ENCODE measurements at regions not wholly inside any gene's neighbourhood (a gene's known extent, or its start where the extent isn't known, plus 50 kb on each side); places are given as distances from the start of the nearest gene placed in this dataset.

- H3K27ac Mint-ChIP-seq, result no peak overlapping the region
- Histone ChIP-seq H3K27me3 (no peaks in the 10 kb centered on the region), H3K27ac (no peak overlapping the region), H2AFZ (replicated peaks) (no peak overlapping the region), H3K36me3 (no peaks in the 10 kb centered on the region), H3K9ac (no peak overlapping the region), H3K4me2 (no peak overlapping the region), H3K79me2 (ENCODE audit: low read depth) (no peaks in the 10 kb centered on the region), H4K20me1 (ENCODE audit: low read depth) (no peaks in the 10 kb centered on the region), H3K4me3 (no peak overlapping the region), H3F3A (ENCODE audit: low read depth) (no peaks in the 10 kb centered on the region), H3K9me3 (ENCODE audit: low read depth) (no peaks in the 10 kb centered on the region), H3K4me1 (no peaks in the 10 kb centered on the region)
- H3K4me1 Mint-ChIP-seq, result no peaks in the 10 kb centered on the region
- H3K27me3 Mint-ChIP-seq (ENCODE audit: insufficient read depth, low read depth), result no peaks in the 10 kb centered on the region
- no peak for TF ChIP-seq EZH2phosphoT487 (IDR thresholded peaks at IDR 0.05)
- no peak for DNase-seq (ENCODE audit: low spot score)
- H3K9me3 Mint-ChIP-seq, result no peaks in the 10 kb centered on the region
- no peak overlapping the region for H3K4me3 Mint-ChIP-seq
- no peaks in the 10 kb centered on the region for H3K36me3 Mint-ChIP-seq
Measured at GRCh38 chr5:75837258-75837841, 120.1 kb upstream of the POC5 start.

- H3K36me3 Mint-ChIP-seq, result no peaks in the 10 kb centered on the region
- Histone ChIP-seq H3F3A (ENCODE audit: low read depth) (no peaks in the 10 kb centered on the region), H3K9me3 (ENCODE audit: low read depth) (no peaks in the 10 kb centered on the region), H2AFZ (replicated peaks) (no peak overlapping the region), H3K27ac (no peak overlapping the region), H3K4me2 (no peak overlapping the region), H3K27me3 (peaks cover 6% of the 10 kb centered on the region), H3K4me3 (no peak overlapping the region), H4K20me1 (ENCODE audit: low read depth) (no peaks in the 10 kb centered on the region), H3K4me1 (no peaks in the 10 kb centered on the region), H3K9ac (no peak overlapping the region), H3K79me2 (ENCODE audit: low read depth) (no peaks in the 10 kb centered on the region), H3K36me3 (no peaks in the 10 kb centered on the region)
- H3K27me3 Mint-ChIP-seq (ENCODE audit: insufficient read depth, low read depth), result no peaks in the 10 kb centered on the region
- no peak for DNase-seq (ENCODE audit: low spot score)
- no peaks in the 10 kb centered on the region for H3K9me3 Mint-ChIP-seq
- H3K27ac Mint-ChIP-seq, result no peak overlapping the region
- no peaks in the 10 kb centered on the region for H3K4me1 Mint-ChIP-seq
- TF ChIP-seq CTCF (IDR thresholded peaks at IDR 0.05) (no peak), EZH2 (IDR thresholded peaks at IDR 0.05) (no peak), EZH2phosphoT487 (IDR thresholded peaks at IDR 0.05) (no peak)
- no peak overlapping the region for H3K4me3 Mint-ChIP-seq
Measured at GRCh38 chr5:75831561-75831960, 114.3 kb upstream of the POC5 start.

GRCh38 chr5:75828029-75828428 is 110.8 kb upstream of the POC5 start:
- H3F3A ChIP-seq (ENCODE audit: low read depth), result no peaks in the 10 kb centered on the region
- H3K4me1 ChIP-seq, result no peaks in the 10 kb centered on the region
- Mint-ChIP-seq H3K36me3 (no peaks in the 10 kb centered on the region), H3K4me3 (no peak overlapping the region), H3K27ac (no peak overlapping the region), H3K27me3 (ENCODE audit: insufficient read depth, low read depth) (peaks cover 4% of the 10 kb centered on the region), H3K9me3 (no peaks in the 10 kb centered on the region), H3K4me1 (no peaks in the 10 kb centered on the region)
- no peaks in the 10 kb centered on the region for H4K20me1 ChIP-seq (ENCODE audit: low read depth)
- H3K4me3 ChIP-seq, result no peak overlapping the region
- H3K4me2 ChIP-seq, result no peak overlapping the region
- H3K9ac ChIP-seq, result no peak overlapping the region
- no peak overlapping the region for H3K27ac ChIP-seq
- H3K9me3 ChIP-seq (ENCODE audit: low read depth), result no peaks in the 10 kb centered on the region
- DNase-seq (ENCODE audit: low spot score), result no peak
- no peaks in the 10 kb centered on the region for H3K36me3 ChIP-seq
- H3K79me2 ChIP-seq (ENCODE audit: low read depth), result no peaks in the 10 kb centered on the region
- no peak overlapping the region for H2AFZ ChIP-seq (replicated peaks)
- peaks cover 6% of the 10 kb centered on the region for H3K27me3 ChIP-seq
- no peak for TF ChIP-seq EZH2 (IDR thresholded peaks at IDR 0.05)
- TF ChIP-seq EZH2phosphoT487 (IDR thresholded peaks at IDR 0.05), result no peak
- TF ChIP-seq CTCF (IDR thresholded peaks at IDR 0.05), result no peak

GRCh38 chr5:75824323-75824722 is 107.1 kb upstream of the POC5 start:
- H3K4me3 ChIP-seq, result no peak overlapping the region
- H3K27ac Mint-ChIP-seq, result no peak overlapping the region
- H3K36me3 Mint-ChIP-seq, result no peaks in the 10 kb centered on the region
- no peaks in the 10 kb centered on the region for H3K79me2 ChIP-seq (ENCODE audit: low read depth)
- no peak overlapping the region for H3K4me3 Mint-ChIP-seq
- H3K9me3 ChIP-seq (ENCODE audit: low read depth), result no peaks in the 10 kb centered on the region
- no peaks in the 10 kb centered on the region for H3K4me1 Mint-ChIP-seq
- no peak overlapping the region for H3K27ac ChIP-seq
- no peaks in the 10 kb centered on the region for H3K4me1 ChIP-seq
- H2AFZ ChIP-seq (replicated peaks), result no peak overlapping the region
- H3K9ac ChIP-seq, result no peak overlapping the region
- no peak for TF ChIP-seq EZH2phosphoT487 (IDR thresholded peaks at IDR 0.05)
- TF ChIP-seq CTCF (IDR thresholded peaks at IDR 0.05), result no peak
- no peak for TF ChIP-seq EZH2 (IDR thresholded peaks at IDR 0.05)
- no peak overlapping the region for H3K4me2 ChIP-seq
- H3K27me3 ChIP-seq, result peaks cover 4% of the 10 kb centered on the region
- peaks cover 10% of the 10 kb centered on the region for H3K9me3 Mint-ChIP-seq
- H3K36me3 ChIP-seq, result no peaks in the 10 kb centered on the region
- H3F3A ChIP-seq (ENCODE audit: low read depth), result no peaks in the 10 kb centered on the region
- H3K27me3 Mint-ChIP-seq (ENCODE audit: insufficient read depth, low read depth), result peaks cover 4% of the 10 kb centered on the region
- H4K20me1 ChIP-seq (ENCODE audit: low read depth), result no peaks in the 10 kb centered on the region
- no peak for DNase-seq (ENCODE audit: low spot score)

All from neural progenitor cell (in vitro differentiated cells).